ENCODE measurements at regions not wholly inside any gene's neighbourhood (a gene's known extent, or its start where the extent isn't known, plus 50 kb on each side); places are given as distances from the start of the nearest gene placed in this dataset.

DNA sequence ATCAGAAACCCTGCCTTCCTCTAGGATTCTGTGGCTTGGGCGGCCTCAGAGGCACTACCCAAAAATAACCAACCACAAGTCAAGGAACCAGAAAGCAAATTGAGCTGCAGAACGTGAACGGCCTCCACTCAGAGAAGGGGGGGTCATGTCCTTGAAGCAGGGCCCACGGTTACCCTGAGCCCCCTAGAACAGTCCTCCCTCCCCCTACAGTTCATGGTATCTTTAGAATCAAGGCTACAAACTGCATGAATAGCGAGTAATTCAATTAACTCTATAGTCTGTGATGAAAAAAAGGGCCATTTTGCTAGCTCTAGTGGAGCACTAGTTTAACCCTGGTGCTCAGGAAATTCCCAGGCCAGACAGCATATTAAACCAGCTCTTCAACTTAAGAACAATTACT is 79.0 kb upstream of the ZNF507 start:
- TF ChIP-seq EZH2 (IDR thresholded peaks at IDR 0.05; ENCODE audit: borderline replicate concordance) (no peak), EZH2phosphoT487 (IDR thresholded peaks at IDR 0.05; ENCODE audit: low read depth, severe bottlenecking, unreplicated experiment) (no peak)
- TF ChIP-seq, protein P1, sequence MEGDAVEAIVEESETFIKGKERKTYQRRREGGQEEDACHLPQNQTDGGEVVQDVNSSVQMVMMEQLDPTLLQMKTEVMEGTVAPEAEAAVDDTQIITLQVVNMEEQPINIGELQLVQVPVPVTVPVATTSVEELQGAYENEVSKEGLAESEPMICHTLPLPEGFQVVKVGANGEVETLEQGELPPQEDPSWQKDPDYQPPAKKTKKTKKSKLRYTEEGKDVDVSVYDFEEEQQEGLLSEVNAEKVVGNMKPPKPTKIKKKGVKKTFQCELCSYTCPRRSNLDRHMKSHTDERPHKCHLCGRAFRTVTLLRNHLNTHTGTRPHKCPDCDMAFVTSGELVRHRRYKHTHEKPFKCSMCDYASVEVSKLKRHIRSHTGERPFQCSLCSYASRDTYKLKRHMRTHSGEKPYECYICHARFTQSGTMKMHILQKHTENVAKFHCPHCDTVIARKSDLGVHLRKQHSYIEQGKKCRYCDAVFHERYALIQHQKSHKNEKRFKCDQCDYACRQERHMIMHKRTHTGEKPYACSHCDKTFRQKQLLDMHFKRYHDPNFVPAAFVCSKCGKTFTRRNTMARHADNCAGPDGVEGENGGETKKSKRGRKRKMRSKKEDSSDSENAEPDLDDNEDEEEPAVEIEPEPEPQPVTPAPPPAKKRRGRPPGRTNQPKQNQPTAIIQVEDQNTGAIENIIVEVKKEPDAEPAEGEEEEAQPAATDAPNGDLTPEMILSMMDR (IDR thresholded peaks at IDR 0.05; ENCODE audit: poor library complexity): no peak
